Amniotic epithelial cell (primary cell): ENCODE measurements at regions not wholly inside any gene's neighbourhood (a gene's known extent, or its start where the extent isn't known, plus 50 kb on each side); places are given as distances from the start of the nearest gene placed in this dataset.
A peak's percentile ranks its signal among the peaks of the same experiment; 100 is the strongest.

Experiments used
- DNase-seq: peaks from one replicate; pipeline ENCODE4 v3.0.0-alpha.2; 2010; ENCODE audit warnings: low read depth

GRCh38 chr4:27721193-27721592 is 860.6 kb downstream of the STIM2 start:
- DNase-seq: no peak

DNA sequence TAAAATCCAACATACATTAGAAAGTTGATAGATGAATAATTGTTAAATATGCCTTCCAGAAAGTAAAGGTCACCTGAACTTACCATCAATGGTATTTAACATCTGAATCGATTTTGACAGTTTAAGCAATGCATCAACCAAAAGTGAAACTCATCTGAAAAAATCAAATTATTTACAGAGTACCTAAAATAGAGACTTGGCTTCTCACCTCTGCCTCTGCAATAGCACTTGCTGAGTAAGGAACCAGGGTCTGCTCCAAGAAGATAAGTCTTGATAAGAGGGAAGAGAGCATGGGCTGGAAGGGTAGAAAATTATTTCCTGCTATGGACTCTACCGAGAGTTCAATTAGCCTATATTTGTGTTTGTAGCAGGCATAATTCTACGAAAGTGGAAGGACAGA is 868.3 kb downstream of the STIM2 start:
- DNase-seq: no peak

GRCh38 chr4:27742816-27743215 is 882.2 kb downstream of the STIM2 start:
- DNase-seq: no peak

GRCh38 chr4:27759611-27760575 is 899.3 kb downstream of the STIM2 start:
- peak; percentile 29 for DNase-seq

DNA sequence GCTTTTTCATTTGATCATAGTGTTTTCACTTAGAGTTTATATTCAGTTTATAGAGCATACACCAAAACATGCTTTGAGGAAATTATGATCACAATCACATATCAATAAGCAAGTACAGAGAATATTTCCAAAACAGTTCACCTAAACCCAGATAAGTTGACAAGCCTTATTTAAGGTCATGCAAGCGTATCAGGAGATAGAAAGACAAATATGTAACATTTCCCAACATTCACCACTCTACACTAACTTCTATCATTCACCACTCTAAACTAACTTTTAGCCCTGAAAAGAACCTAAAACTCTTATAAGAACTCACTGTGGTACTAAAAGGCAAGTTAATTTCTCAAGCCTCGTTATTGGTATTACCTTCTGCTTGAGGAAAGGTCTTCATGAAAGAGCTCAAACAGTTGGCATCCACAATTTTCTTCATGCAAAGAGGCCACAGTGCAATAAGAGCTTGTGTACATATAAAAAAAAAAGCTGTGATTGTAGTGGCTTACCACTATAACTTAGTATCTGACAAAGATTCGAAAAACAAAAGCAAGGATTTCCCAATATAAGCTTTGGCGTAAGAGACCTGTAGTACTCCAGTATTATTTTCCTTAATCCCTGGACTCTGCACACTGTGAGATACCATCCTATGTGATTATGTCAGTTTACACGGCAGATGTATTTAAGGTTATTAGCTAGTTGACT is 903.3 kb downstream of the STIM2 start:
- no peak for DNase-seq

DNA sequence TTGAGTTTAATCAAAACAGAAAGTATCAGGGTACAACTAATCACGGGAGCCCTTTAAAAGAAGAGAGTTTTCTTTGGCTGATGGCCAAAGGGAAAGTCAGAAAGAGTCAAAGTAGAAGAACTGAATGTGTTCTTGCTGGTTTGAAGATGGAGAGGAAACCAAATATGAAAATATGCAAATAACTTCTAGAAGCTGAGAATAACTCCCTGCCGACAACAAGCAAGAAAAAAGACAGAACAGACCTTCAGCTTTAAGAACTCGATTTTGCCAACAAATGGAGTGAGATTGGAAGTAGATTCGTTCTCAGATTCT is 903.8 kb downstream of the STIM2 start:
- DNase-seq: no peak

- no peak for DNase-seq
Observed at GRCh38 chr4:27770895-27771294, 910.3 kb downstream of the STIM2 start.

- DNase-seq: no peak
Observed at GRCh38 chr4:27775156-27775555, 914.5 kb downstream of the STIM2 start.

GRCh38 chr4:27779827-27780226 is 919.2 kb downstream of the STIM2 start:
- no peak for DNase-seq

DNA sequence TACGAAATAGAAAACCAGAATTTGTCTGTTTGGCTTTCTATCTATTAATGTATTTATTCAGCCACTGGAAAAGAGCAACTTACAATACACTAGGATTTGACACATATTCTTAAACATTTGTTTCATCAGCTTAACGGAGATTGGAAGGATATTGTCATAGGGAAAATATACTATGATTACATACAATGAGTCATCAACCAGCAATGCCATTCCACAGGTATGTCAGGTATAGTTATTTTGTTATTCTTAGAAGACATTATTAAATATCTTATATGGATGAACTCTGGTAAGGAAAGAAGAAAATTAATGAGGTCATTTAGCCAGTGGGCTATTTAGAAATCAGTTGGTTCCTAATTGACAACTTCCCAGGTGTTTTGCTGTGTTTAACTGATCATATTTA is 926.6 kb downstream of the STIM2 start:
- no peak for DNase-seq

DNA sequence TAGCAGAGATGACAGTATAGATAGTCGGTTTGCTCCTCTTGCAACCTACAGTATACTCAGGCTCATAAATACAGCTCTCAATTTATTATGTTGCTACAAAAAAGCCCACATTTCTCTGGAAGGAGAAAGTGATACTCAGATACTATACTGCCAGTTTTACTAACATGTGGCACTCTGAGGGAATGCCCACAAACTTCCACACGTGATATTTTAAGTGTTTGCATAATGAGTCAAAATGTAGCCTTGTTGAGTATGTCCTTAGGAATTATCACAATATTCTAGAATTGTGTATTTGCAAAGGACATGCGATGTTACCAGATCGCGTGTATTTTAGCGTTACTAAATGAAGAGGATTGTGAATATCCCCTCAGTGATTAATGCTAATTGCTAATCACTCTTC is 929.1 kb downstream of the STIM2 start:
- DNase-seq: peak; percentile 24

GRCh38 chr4:27790911-27791310 is 930.3 kb downstream of the STIM2 start:
- peak; percentile 61 for DNase-seq

- peak; percentile 89 for DNase-seq
Observed at GRCh38 chr4:27791640-27792039, 931.0 kb downstream of the STIM2 start.

- DNase-seq: peak; percentile 35
Observed at GRCh38 chr4:27807207-27807606, 946.6 kb downstream of the STIM2 start.

- no peak for DNase-seq
Observed at GRCh38 chr4:27811948-27812347, 951.3 kb downstream of the STIM2 start.

DNA sequence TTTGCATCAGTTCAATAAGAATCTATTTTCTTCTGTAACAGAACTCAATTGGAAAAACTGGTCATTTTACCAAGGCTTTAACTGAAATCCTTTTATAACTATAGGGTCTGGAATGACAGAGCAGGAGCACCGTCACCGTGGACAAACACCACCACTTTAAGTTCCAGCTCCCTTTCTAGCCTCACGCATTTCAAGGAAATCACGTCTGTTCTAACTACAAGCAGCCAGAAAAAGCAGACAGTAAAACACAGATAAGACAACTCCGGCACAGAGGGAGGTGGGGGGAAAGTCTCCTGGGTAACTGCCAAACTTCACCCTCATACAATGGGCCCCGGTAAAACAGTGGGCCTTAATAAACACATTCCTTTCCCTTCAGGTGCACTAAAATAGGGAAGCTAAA is 952.6 kb downstream of the STIM2 start:
- DNase-seq: peak; percentile 10

GRCh38 chr4:27813699-27814425 is 953.2 kb downstream of the STIM2 start:
- peak; percentile 30 for DNase-seq

GRCh38 chr4:27819246-27819645 is 958.6 kb downstream of the STIM2 start:
- peak; percentile 4 for DNase-seq

GRCh38 chr4:27828843-27829242 is 968.2 kb downstream of the STIM2 start:
- no peak for DNase-seq

- no peak for DNase-seq
Observed at GRCh38 chr4:27830251-27830650, 969.6 kb downstream of the STIM2 start.

DNA sequence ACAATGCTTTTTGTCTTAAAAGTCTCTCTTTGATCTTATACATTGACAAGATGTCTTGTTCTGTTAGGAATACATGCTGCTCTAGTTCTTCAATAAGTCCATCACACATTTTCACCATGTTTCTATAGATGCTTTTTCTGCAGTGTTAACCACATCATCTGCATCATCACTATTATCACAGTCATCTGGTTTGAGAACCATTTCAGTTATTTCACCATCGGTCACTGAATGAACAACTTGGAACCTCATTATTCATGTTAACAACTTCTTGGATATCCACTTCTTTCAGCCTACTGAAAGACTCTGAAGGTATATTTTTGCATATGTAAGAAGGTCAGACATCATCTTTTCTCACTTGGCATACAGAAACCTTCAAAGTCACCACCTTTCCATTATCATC is 975.2 kb downstream of the STIM2 start:
- no peak for DNase-seq

GRCh38 chr4:27836523-27836922 is 975.9 kb downstream of the STIM2 start:
- peak; percentile 57 for DNase-seq

DNA sequence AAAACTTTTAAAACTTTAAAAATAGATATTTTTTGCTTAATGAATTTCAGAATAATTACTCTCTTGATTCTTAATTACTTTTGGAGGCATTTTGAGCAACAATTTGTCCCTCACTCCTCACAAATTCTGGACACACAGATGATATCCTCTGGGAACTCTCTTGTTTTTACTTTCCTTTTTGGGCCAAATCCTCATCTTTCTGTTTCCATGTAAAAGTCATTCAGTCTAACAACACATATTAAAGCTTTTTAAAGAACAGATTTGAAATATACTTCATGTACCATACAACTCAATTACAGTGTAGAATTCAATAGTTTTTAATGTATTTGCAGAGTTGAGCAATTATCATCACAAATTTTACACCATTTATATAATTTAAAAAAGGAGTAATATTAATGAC is 983.1 kb downstream of the STIM2 start:
- DNase-seq: no peak
